NCI-H345 (cell line): ENCODE measurements at regions not wholly inside any gene's neighbourhood (a gene's known extent, or its start where the extent isn't known, plus 50 kb on each side); places are given as distances from the start of the nearest gene placed in this dataset.
"Not testable (repeated sequence)": the region's sequence is repeated elsewhere in the genome, so short reads cannot be mapped to it uniquely, and the experiment has no call there.

Experiments
- DNase-seq: peaks from one replicate; lab custom pipeline; 2025; lab: John Stamatoyannopoulos, UW

DNA sequence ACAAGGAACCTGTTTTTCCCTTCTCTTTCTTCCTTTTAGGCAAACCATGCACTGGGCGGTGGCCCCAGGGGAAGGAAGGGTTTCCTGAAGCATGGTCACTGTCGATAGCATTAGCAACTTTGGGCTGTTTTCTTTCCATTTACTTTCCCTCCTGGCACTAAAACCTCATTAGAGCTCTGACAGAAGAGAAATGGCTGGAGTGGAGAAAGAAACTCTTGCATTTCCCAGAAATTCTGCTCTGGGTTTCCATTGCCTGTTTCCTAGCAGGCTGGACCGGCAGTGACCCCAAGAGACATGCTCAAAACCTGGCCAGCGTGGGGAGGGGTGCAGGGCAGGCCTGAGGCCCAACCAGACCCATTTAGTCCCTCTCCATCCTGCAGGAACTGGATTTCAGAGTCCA is 230.7 kb upstream of the CCL2 start:
- DNase-seq: no peak

DNA sequence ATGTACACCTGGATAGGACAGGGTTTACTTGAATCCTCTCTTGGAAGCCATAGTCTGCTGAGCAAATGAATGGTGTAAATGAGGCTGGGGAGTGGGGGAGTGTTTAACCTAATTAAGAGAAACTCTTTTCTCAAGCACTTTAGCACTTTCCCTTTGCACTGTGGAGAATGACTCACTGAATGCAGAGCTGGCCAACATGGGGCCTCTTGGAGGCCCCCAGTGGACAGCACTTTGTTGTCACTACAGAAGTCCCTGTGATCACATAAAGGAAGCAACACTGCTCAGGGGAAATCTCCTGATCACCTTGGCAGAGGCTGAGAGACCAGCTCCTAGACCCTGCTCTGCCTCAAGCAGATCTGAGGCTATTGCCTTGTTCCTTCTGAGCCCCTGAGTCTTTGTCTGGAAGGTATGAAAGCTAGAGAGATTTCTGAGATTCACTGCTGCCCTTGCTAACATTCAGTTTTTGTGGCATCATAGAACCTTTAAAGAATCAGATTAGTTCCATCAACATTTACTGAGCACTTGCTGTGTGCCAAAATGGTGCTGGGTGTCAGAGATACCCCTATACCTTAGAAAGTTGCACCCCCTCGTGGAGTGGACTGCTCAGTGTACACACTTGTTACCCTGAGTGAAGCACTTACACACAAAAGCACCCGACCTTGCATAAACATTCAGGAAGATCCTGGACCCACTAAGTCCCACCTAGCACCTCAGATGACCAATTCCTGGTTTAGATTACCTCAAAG is 230.1 kb upstream of the CCL2 start:
- DNase-seq: no peak

- not testable (repeated sequence) for DNase-seq
Measured at GRCh38 chr17:34030601-34031000, 224.5 kb upstream of the CCL2 start.

DNA sequence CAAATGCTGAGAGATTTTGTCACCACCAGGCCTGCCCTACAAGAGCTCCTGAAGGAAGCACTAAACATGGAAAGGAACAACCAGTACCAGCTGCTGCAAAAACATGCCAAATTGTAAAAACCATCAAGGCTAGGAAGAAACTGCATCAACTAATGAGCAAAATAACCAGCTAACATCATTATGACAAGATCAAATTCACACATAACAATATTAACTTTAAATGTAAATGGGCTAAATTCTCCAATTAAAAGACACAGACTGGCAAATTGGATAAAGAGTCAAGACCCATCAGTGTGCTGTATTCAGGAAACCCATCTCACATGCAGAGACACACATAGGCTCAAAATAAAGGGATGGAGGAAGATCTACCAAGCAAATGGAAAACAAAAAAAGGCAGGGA is 222.8 kb upstream of the CCL2 start:
- not testable (repeated sequence) for DNase-seq

GRCh38 chr17:34038786-34039185 is 216.3 kb upstream of the CCL2 start:
- not testable (repeated sequence) for DNase-seq

DNA sequence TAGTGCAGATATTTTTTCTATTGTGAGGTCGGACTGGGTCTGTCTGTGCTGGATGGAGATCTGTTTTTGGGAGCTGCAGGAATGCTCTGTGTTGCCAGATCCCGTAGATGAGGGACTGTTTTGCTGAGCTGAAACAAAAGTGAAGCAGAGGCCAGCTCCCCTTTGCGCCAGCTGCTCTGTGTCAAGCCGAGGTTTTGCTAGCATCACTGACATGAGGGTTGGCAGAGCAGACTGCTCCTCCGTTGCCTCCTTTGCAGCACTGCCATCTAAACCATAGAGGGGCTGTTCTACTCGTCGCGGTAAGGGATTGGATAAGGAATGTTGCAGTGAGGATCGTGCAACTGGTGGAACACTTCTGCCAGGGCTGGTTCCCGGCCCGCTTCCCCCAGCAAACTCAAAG is 215.9 kb upstream of the CCL2 start:
- DNase-seq: not testable (repeated sequence)

DNA sequence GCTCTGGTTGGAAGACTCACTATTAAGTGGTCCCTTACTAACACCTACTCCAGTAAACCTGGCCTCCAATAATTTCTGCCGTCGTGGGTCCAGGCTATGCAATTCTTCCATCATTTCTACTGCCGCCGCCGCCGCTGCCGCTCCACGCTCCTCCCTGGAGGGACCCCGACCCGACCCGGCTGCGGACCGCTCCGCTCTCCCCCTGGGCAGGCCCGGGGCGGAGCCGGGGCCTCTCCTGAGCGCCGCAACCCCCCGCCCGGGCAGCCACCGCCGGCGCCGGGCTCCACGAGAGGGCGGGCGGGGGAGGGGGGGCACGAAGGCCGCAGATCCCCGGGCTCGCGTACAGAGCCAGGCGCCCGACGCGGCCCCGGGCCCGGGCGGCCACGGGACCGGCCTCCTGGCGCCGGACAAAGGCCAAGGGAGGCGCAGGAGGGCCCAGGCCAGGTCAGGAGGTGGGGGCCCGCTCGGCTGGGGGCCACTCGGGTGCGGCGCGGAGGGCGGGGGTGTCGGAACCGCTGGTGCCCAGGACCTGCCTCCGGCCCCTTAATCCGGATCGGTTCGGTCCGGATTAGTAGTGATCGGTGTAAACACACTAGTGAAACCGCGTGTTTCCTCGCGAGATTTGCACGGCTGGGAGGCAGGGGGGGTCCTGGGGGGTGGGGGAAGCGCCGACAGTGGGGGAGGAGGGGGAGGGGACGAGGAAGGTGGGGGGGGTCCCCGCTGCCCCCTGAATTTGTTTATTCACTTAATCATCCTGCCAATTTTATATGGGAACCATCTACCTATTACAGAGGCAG is 215.1 kb upstream of the CCL2 start:
- not testable (repeated sequence) for DNase-seq

DNA sequence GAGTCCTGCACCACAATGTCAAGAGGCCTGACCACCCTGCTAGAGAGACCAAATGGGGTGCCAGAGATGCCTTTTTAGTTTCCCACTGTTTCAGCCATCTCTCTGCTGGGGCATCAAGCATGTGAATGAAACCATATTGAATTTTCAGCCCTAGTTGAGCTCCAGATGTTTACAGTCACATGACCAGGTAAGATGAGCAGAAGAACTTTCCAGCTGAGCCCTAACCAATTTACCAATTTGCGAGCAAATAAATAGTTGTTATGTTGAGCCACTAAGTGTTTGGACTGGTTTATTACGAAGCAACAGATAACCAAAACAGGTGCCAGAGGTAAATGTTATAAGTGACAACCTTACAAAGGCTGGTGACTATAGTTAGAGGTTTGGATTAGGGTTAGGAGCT is 209.1 kb upstream of the CCL2 start:
- DNase-seq: no peak

- DNase-seq: no peak
Measured at GRCh38 chr17:34051046-34051445, 204.0 kb upstream of the CCL2 start.

GRCh38 chr17:34054495-34054894 is 200.6 kb upstream of the CCL2 start:
- DNase-seq: no peak

- DNase-seq: no peak
Measured at GRCh38 chr17:34055606-34056005, 199.5 kb upstream of the CCL2 start.

- no peak for DNase-seq
Measured at GRCh38 chr17:34059423-34060220, 195.5 kb upstream of the CCL2 start.

- no peak for DNase-seq
Measured at GRCh38 chr17:34066528-34066927, 188.6 kb upstream of the CCL2 start.

- DNase-seq: peak; percentile 51
Measured at GRCh38 chr17:34067011-34067410, 188.1 kb upstream of the CCL2 start.

GRCh38 chr17:34068571-34068970 is 186.5 kb upstream of the CCL2 start:
- DNase-seq: peak; percentile 70

GRCh38 chr17:34070712-34071111 is 184.4 kb upstream of the CCL2 start:
- no peak for DNase-seq

DNA sequence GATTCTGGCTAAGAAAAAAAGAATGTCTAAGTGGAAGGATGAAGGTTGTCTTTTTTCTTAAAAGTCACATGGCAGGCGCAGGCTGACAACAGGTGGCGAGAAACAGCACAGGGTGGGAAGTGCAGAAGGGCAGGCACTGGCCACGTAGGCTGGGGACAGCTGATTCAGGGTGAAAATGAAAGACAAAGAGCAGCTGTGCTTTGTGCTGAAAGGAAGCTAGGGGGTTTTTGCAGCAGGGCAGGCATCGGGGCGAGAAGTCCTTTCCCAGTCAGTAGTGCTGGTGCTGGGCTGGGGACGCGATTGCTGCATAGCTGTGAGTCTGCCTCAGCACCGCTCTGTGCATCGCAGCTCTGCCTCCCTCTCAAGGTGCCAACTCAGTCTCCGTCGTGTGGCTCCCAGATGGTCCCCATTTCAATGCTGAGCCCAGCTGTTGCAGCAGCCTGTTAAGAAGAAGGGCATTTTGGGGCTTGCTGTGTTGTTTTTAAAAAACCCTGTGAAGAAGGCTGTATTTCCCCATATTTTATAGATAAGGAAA is 183.1 kb upstream of the CCL2 start:
- no peak for DNase-seq

GRCh38 chr17:34075076-34075475 is 180.0 kb upstream of the CCL2 start:
- no peak for DNase-seq

GRCh38 chr17:34076743-34077631 is 178.1 kb upstream of the CCL2 start:
- DNase-seq: no peak

- no peak for DNase-seq
Measured at GRCh38 chr17:34081269-34081668, 173.8 kb upstream of the CCL2 start.

- DNase-seq: no peak
Measured at GRCh38 chr17:34082404-34082803, 172.7 kb upstream of the CCL2 start.
